HTR-8/SVneo (cell line): ENCODE measurements at regions not wholly inside any gene's neighbourhood (a gene's known extent, or its start where the extent isn't known, plus 50 kb on each side); places are given as distances from the start of the nearest gene placed in this dataset.

Source experiments
- DNase-seq: peaks from one replicate; pipeline ENCODE4 v3.0.0; 2011; ENCODE audit warnings: low spot score, mixed read lengths; ENCODE audit not compliant: insufficient read length
- FAIRE-seq: peaks from 2 replicates; lab custom pipeline; 2011; peaks lifted over from hg19 to GRCh38; lab: Jason Lieb, UNC

DNA sequence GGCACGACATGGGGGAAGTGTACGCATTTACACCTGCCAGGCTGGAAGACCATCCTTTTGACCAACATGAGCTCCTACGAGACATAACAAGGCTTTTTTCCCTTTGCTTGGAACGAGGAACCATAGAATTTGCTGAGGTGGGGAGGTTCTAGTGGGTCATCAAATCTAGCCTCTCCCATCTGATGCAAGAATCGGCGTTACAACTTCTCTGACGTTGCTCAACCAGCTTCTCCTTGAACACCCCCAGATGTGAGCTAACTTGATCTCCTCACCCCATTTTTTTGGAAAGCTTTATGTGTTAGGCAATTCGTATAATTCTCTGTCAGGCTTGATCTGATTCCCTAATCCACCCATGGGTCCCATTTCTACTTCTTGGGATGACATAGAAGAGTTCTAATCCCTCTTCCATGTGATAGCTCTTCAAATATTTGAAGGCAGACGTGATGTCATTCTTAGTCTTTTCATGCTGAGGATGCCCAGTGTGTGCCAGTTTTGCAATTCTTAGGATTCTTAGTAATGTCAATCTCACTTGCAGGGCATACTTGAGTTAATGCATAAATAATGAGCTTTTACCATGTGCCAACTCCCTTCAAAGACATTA is 163.6 kb upstream of the PARP11 start:
- FAIRE-seq (no peak), DNase-seq (no peak)

DNA sequence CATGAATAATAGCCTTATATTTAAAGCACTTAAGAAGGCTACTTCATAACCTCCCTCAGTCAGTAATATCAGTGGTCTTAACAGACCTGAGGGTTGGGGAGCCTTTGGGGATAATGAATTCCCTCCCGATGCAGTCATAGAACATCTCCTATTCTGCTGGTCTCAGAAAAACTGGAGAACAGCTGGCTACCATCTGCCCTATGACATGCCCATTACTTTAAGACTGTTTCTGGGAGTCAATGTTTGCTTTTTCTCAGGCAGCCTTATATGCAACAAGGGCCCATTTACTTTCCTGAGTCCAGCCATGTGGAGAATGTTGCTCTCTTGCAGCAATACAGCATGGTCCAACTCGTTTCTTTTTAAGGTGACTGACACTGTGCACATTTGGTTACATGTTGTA is 161.7 kb upstream of the PARP11 start:
- DNase-seq (no peak), FAIRE-seq (no peak)

DNA sequence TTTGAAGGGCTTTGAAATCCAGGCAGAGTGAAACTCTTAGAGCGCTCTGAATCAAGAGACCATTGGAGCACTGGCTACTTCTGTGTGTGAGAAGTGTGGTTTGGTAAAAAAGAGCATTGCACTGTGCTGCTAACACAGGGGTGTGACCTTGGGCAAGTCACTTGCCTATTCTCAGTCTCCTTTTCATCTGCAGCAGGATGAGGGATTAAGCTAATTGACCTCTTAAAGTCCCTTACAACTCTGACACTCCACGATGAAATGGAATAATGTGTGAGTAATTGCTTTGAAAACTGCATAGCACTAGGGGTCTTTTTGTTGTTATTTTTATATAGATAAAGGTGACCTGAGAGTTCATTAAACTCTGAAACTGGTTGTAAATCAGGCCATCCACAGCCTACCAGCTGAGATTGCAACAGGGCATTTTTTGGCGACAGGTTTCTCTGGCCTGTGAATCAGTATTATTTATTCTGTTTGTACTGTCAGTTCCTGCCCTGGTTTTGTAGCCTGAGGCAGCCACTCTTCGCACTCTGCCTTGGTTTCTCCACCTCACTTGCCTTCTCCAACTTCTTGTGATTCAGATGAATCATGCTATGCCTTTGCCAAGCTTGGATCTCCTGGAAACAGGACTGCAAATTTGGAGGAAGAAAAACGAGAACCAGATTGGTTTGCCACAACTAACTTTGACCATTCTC is 159.9 kb upstream of the PARP11 start:
- FAIRE-seq (no peak), DNase-seq (no peak)

- peak; percentile 54 for FAIRE-seq
- DNase-seq: peak; percentile 39
Observed at GRCh38 chr12:4031703-4032291, 158.6 kb upstream of the PARP11 start.

GRCh38 chr12:4030929-4031702 is 157.9 kb upstream of the PARP11 start:
- DNase-seq (peak; percentile 100), FAIRE-seq (peak; percentile 99)

DNA sequence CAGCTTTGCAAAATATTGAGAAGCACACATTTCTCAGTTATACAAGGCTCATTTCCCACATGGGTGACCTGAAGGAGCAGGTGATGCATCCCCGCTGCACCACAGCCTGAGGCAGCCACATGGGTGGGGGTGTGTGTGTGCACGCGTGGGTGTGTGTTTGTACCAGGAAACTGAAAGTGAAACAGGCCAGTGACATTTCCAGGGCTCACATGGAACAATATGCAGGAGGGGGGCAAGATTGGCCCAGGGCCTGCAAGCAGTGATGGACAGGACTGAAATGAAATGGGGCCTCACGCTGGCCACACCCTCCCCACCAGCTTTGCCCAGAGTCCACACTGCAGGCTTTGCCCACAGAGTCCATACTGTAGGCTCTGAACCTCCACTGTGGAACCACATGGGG is 154.2 kb upstream of the PARP11 start:
- peak; percentile 87 for FAIRE-seq

GRCh38 chr12:4026517-4026916 is 153.3 kb upstream of the PARP11 start:
- FAIRE-seq: no peak
- no peak for DNase-seq

More for the DNA sequence above, 154.2 kb upstream of the PARP11 start:
- no peak for DNase-seq

- FAIRE-seq (no peak), DNase-seq (no peak)
Observed at GRCh38 chr12:4026020-4026358, 152.8 kb upstream of the PARP11 start.

- FAIRE-seq (no peak), DNase-seq (no peak)
Observed at GRCh38 chr12:4025181-4026019, 152.2 kb upstream of the PARP11 start.

- FAIRE-seq (no peak), DNase-seq (no peak)
Observed at GRCh38 chr12:4024701-4025100, 151.5 kb upstream of the PARP11 start.

DNA sequence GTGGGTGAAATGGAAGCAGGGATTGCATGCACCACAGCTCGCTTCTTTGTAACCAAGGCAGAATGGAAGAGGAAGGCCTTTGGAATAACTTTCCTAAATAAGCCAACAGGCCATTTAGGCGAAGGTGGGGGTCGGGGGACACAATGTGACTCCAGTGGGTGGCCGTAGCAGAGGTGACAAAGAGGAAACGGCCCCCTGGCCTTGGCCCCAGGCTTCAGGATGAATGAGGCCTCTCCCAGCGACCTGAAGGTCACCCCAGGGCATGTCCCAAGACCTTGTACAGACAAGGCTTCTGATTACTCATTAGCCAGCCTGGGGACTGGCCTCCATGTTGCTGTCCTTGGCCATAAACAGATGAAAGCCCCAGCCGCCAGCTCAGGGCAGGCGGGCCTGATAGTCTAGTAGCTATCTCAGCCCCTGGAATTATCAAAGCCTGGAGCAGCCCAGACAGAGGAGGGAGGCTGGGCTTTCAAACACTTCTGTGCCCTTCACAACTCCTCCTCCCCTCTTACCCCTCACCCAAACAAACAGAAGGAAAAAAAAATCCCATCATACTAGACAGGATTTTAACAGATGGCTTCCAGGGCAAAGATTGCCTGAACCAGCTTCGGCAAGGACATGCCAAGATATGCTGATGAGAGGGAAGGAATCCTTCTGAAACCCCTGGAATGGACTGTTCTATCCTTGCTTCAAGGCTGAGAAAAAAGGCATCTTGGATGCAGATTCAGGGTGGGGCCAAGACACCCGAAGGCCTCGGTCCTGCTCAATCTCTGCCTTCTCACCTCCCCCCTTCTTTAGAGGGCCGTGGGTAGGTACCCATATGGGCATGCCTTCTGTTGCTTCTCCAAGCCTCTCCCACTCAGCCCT is 142.3 kb upstream of the PARP11 start:
- no peak for DNase-seq
- FAIRE-seq: no peak

GRCh38 chr12:4014858-4015224 is 141.6 kb upstream of the PARP11 start:
- DNase-seq (no peak), FAIRE-seq (no peak)

DNA sequence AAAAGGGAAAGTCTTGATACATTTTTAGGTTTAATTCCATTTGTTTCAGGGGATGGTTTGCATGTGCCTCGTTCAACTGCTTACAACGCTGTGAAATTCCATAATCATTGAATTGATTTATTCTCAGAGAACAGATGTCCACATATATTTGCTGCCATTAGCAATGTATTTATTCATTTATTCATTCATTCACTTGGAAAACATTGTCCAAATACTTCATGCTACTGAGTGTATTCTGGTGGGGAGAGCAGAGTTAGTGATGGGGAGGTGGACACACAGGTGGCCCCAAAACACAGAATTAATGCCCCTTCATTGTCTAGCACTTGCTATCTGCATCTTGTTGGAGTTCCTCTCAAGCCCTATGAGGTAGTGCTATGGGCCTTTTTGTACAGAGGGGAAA is 141.2 kb upstream of the PARP11 start:
- DNase-seq: no peak
- no peak for FAIRE-seq

DNA sequence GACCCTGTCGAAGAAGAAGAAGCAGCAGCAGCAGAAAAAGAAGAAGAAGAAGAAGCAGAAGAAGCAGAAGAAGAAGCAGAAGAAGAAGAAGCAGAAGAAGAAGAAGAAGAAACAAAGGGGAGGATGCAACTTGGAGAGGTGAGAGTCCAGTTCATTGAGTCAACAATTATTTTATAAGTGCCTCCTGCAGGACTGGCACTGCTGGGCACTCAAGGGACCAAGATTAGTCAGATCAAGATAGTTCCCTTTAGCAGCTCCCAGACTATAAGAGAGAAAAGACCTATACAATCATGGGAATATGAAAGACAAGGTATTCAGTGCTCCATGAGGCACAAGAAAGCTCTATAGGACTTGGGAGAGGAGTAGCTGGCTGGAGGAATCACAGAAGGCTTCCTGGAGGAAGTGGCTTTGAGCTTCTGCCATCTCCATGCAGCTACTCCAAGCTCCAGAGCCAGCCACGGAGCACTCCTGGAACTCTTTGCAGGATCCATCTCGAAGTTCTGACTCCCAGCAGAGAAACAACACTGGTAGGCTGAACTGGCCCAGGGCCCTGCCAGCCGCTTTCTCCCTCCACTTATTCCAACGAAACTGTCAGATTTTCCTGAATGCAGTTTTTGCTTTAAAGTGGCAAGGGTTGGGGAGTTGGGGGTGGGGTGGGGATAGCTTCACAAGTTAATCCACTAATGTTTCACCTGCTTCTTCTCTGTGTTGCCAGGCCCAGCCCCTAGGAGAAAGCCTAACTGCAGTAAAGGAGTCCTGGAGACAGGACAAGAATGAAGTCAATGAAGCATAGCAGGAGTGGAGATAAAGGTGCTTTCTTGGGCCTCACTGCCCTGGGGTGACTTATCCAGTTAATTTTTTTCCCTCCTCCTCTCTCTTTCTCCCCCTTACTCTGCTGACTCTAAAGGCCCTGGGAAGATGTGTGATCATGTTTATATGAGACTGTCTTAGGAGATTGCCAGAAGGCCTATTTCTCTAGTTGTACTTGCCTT is 140.1 kb upstream of the PARP11 start:
- FAIRE-seq (no peak), DNase-seq (no peak)

DNA sequence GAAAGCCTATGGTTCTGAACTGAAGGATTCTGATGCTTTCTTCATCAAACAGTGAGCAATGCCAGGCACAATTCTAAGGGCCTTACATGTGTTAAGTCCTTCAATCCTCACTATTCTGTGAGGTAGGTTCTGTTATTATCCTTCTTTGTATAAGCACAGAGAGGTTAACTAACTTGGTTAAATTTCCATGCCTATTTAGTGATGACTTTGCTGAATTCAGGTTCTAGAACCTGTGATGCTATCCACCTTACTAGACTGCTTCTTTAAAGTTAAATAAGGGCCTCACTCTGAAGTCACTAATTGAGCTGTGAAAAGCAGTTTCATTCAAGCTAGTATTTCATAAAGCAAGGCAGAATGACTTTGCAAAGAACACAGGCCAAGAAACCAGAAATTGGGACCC is 138.9 kb upstream of the PARP11 start:
- DNase-seq (no peak), FAIRE-seq (no peak)

DNA sequence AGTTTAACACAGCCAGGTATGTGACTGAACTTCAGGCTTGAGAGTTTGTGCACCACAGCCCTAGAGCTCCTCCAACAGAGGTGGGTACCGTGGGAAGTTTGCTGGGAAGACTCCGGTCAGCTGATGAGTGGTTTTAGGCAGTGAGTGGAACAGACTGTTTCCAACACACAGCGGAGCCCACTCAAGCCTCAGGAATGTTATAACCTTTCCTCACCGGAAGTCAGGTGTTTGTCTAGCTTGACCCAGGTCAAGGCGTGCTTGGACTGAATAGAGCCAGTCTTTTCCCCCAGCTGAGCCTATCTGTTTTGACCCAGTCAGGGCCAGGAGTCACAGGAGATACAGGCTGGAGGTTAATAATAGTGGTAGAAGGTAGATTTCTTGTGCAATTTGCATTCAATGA is 138.4 kb upstream of the PARP11 start:
- DNase-seq (no peak), FAIRE-seq (no peak)

GRCh38 chr12:4009979-4010704 is 136.9 kb upstream of the PARP11 start:
- DNase-seq (no peak), FAIRE-seq (no peak)

- FAIRE-seq (no peak), DNase-seq (no peak)
Observed at GRCh38 chr12:4006743-4007142, 133.5 kb upstream of the PARP11 start.
